HCT116 (cell line): ENCODE measurements at regions not wholly inside any gene's neighbourhood (a gene's known extent, or its start where the extent isn't known, plus 50 kb on each side); places are given as distances from the start of the nearest gene placed in this dataset.
"Not testable (repeated sequence)": the region's sequence is repeated elsewhere in the genome, so short reads cannot be mapped to it uniquely, and the experiment has no call there.

ENCODE experiments used
- ATAC-seq: fragments of 200-7000 bp; cut with Tn5 transposase; 2 replicates; pipeline ENCODE4 v1.9.1; 2020; ENCODE audit warnings: mild to moderate bottlenecking, moderate library complexity
- BruUV-seq: library from RNA; stranded (reverse); fragments of 400-500 nt; replicated peaks from 2 replicates; lab custom pipeline; 2021; lab: Mats Ljungman, UMichigan
- CTCF ChIA-PET: fragments of 300-600 bp; sonication (Branson Sonifier 250); formaldehyde crosslinking; loops from one replicate; lab custom pipeline; 2021; ENCODE audit warnings: antibody characterized with exemption; lab: Charles Lee
- POLR2A ChIA-PET: fragments of 300-600, 350-600 bp; sonication (Branson Sonifier 250); formaldehyde crosslinking; loops from one replicate; lab custom pipeline; 2021; ENCODE audit warnings: antibody characterized with exemption; lab: Charles Lee
- RAD21 ChIA-PET, 2 experiments: fragments of 300-600 bp; sonication (Branson Sonifier 250); formaldehyde crosslinking; loops; one replicate each; lab custom pipeline; 2023; ENCODE audit warnings: low total read pairs in 2 of 2; ENCODE audit not compliant: uncharacterized antibody in 2 of 2, unreplicated experiment in 2 of 2, low non-redundant PET in 1 of 2; lab: Charles Lee
- DNase-seq: peaks from one replicate; pipeline ENCODE4 v3.0.0-alpha.2; 2010; ENCODE audit warnings: low read depth, low spot score
- H2AFZ ChIP-seq: fragments of 200-600 bp; shearing (Covaris generic), sonication (generic); 2 replicates; pipeline ENCODE4 v1.6.1; 2017; ENCODE audit warnings: low read depth, mixed run types, mixed read lengths, antibody characterized with exemption, low read length; ENCODE audit not compliant: poor library complexity, severe bottlenecking
- H3K27ac ChIP-seq: 2 replicates; pipeline ENCODE4 v1.5.1; 2012; ENCODE audit warnings: low read depth, low read length
- H3K27me3 ChIP-seq: fragments of 200-600 bp; sonication (generic); 2 replicates; pipeline ENCODE4 v1.6.1; 2016; ENCODE audit warnings: mixed run types, low read length, mixed read lengths; ENCODE audit not compliant: insufficient read depth
- H3K36me3 ChIP-seq, 2 experiments: fragments of 200-500 bp in 1 of 2; fragments of 200-600 bp in 1 of 2; sonication (Bioruptor generic) in 1 of 2; sonication (generic) in 1 of 2; 2 replicates each; pipeline versions ENCODE4 v1.5.1 to v1.6.1; 2014 to 2016; ENCODE audit warnings: low read length in 2 of 2, inconsistent platforms in 1 of 2, mixed read lengths in 1 of 2, mixed run types in 1 of 2; ENCODE audit not compliant: insufficient read depth in 2 of 2, control insufficient read depth in 1 of 2
- H3K4me1 ChIP-seq, 2 experiments: fragments of 200-600 bp in 1 of 2; sonication (generic) in 1 of 2; 2 replicates each; pipeline versions ENCODE4 v1.5.1 to v1.6.1; 2012 to 2017; ENCODE audit warnings: low read length in 2 of 2, inconsistent platforms in 1 of 2, mild to moderate bottlenecking in 1 of 2, mixed read lengths in 1 of 2, mixed run types in 1 of 2, moderate library complexity in 1 of 2; ENCODE audit not compliant: insufficient read depth in 2 of 2, control insufficient read depth in 1 of 2
- H3K4me2 ChIP-seq: fragments of 200-600 bp; sonication (generic); 2 replicates; pipeline ENCODE4 v1.6.1; 2017; ENCODE audit warnings: mixed run types, low read length, mixed read lengths
- H3K4me3 ChIP-seq, 2 experiments: fragments of 200-600 bp in 1 of 2; sonication (generic) in 1 of 2; replicated peaks in 1 of 2; 2 replicates each; pipeline ENCODE4 v1.5.1; 2011 to 2016; ENCODE audit warnings: low read length in 2 of 2, control low read depth in 1 of 2, low read depth in 1 of 2, mild to moderate bottlenecking in 1 of 2, mixed read lengths in 1 of 2, mixed run types in 1 of 2
- H3K79me2 ChIP-seq: fragments of 200-600 bp; sonication (generic); 2 replicates; pipeline ENCODE4 v1.6.1; 2017; ENCODE audit warnings: mild to moderate bottlenecking, mixed run types, low read length, moderate library complexity, mixed read lengths; ENCODE audit not compliant: insufficient read depth
- H3K9ac ChIP-seq: fragments of 200-600 bp; sonication (generic); 2 replicates; pipeline ENCODE4 v1.6.1; 2016; ENCODE audit warnings: low read length, mixed read lengths
- H3K9me2 ChIP-seq: fragments of 200-600 bp; sonication (generic), shearing (Covaris generic); 2 replicates; pipeline ENCODE4 v1.6.1; 2017; ENCODE audit warnings: mixed run types, mild to moderate bottlenecking, moderate library complexity; ENCODE audit not compliant: insufficient read depth
- H3K9me3 ChIP-seq, 2 experiments: fragments of 200-500 bp in 1 of 2; fragments of 200-600 bp in 1 of 2; sonication (Bioruptor generic) in 1 of 2; sonication (generic) in 1 of 2; 2 replicates each; pipeline ENCODE4 v1.6.1; 2014 to 2017; ENCODE audit warnings: low read length in 2 of 2, mixed read lengths in 2 of 2, inconsistent platforms in 1 of 2, low read depth in 1 of 2, mild to moderate bottlenecking in 1 of 2, mixed run types in 1 of 2, moderate library complexity in 1 of 2; ENCODE audit not compliant: control insufficient read depth in 1 of 2, insufficient read depth in 1 of 2
- H4K20me1 ChIP-seq: fragments of 200-600 bp; sonication (generic), shearing (Covaris generic); 2 replicates; pipeline ENCODE4 v1.6.1; 2017; ENCODE audit warnings: mixed run types, mild to moderate bottlenecking, moderate library complexity; ENCODE audit not compliant: insufficient read depth
- POLR2AphosphoS5 ChIP-seq: IDR thresholded peaks from 2 replicates; pipeline ENCODE4 v1.6.1; 2011; ENCODE audit warnings: mild to moderate bottlenecking, low read depth, low read length, moderate library complexity
- intact Hi-C: fragments of 100-400 bp; cut with micrococcal nuclease; formaldehyde crosslinking; loops from 2 replicates; pipeline ENCODE4 v1.10.0; 2022
- TF ChIP-seq, protein P1 (sequence below), 3 experiments: fragments of 200-600 bp in 1 of 3; sonication (generic) in 1 of 3; IDR thresholded peaks in 2 of 3; conservative IDR thresholded peaks in 1 of 3; 2 replicates each; pipeline ENCODE4 v1.5.1; 2012 to 2017; ENCODE audit warnings: low read depth in 2 of 3, low read length in 2 of 3, antibody characterized with exemption in 1 of 3, borderline replicate concordance in 1 of 3, control low read depth in 1 of 3, mild to moderate bottlenecking in 1 of 3, mixed read lengths in 1 of 3, mixed run types in 1 of 3, moderate library complexity in 1 of 3; ENCODE audit not compliant: insufficient read depth in 1 of 3
- TF ChIP-seq, protein P2 (sequence below): IDR thresholded peaks from 2 replicates; pipeline ENCODE4 v1.6.1; 2012

DNA sequence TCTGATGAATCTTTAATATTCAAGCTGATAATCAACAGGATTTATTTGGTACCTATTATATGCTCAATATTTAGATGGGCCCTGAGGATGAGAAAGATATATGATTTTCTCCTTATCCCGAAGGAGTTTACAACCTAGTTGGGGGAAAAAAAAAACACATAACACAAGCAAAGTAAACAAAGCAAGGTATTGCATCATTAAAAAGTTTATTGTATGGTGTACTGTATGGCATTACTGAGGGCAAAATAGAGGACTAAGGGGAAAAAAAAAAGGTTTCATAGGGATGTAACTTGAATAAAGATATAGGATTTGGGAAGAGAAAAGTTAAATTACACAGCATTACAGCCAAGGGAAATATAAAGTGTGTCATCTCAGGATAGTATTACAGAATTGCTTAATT, 574.7 kb downstream of the TBC1D32 start:
- H2AFZ ChIP-seq: no peak overlapping the region
- H3K36me3 ChIP-seq: no peaks in the 10 kb centered on the region
- H3K27me3 ChIP-seq: no peaks in the 10 kb centered on the region
- no TSS peak for BruUV-seq
- no peak for ATAC-seq
- no peak overlapping the region for H3K4me2 ChIP-seq
- RAD21 ChIA-PET: no interaction called here
- TF ChIP-seq, protein P1, sequence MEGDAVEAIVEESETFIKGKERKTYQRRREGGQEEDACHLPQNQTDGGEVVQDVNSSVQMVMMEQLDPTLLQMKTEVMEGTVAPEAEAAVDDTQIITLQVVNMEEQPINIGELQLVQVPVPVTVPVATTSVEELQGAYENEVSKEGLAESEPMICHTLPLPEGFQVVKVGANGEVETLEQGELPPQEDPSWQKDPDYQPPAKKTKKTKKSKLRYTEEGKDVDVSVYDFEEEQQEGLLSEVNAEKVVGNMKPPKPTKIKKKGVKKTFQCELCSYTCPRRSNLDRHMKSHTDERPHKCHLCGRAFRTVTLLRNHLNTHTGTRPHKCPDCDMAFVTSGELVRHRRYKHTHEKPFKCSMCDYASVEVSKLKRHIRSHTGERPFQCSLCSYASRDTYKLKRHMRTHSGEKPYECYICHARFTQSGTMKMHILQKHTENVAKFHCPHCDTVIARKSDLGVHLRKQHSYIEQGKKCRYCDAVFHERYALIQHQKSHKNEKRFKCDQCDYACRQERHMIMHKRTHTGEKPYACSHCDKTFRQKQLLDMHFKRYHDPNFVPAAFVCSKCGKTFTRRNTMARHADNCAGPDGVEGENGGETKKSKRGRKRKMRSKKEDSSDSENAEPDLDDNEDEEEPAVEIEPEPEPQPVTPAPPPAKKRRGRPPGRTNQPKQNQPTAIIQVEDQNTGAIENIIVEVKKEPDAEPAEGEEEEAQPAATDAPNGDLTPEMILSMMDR (IDR thresholded peaks at IDR 0.05 in 2 of 3, conservative IDR thresholded peaks at IDR 0.05 in 1 of 3; ENCODE audit: borderline replicate concordance in 1 of 3, insufficient read depth in 1 of 3, low read depth in 2 of 3, low read length in 2 of 3): no peak
- TF ChIP-seq POLR2AphosphoS5: no peak
- TF ChIP-seq, protein P2, sequence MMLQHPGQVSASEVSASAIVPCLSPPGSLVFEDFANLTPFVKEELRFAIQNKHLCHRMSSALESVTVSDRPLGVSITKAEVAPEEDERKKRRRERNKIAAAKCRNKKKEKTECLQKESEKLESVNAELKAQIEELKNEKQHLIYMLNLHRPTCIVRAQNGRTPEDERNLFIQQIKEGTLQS: no peak
- no peaks in the 10 kb centered on the region for H3K9me2 ChIP-seq
- no peaks in the 10 kb centered on the region for H3K9me3 ChIP-seq
- intact Hi-C loops: no loop called here
- H3K79me2 ChIP-seq: no peaks in the 10 kb centered on the region
- no peaks in the 10 kb centered on the region for H4K20me1 ChIP-seq
- H3K27ac ChIP-seq: no peak overlapping the region
- CTCF ChIA-PET: no interaction called here
- no peaks in the 10 kb centered on the region for H3K4me1 ChIP-seq
- H3K4me3 ChIP-seq: no peak overlapping the region
- POLR2A ChIA-PET: no interaction called here
- no peak overlapping the region for H3K9ac ChIP-seq
- DNase-seq: no peak

GRCh38 chr6:120748574-120748973, 585.7 kb downstream of the TBC1D32 start:
- H3K27me3 ChIP-seq, H4K20me1 ChIP-seq, H3K36me3 ChIP-seq, BruUV-seq, H3K4me3 ChIP-seq, H3K27ac ChIP-seq, H3K9me2 ChIP-seq, H3K9me3 ChIP-seq, H2AFZ ChIP-seq, CTCF ChIA-PET, H3K4me1 ChIP-seq, RAD21 ChIA-PET, POLR2A ChIA-PET, ATAC-seq, H3K9ac ChIP-seq, H3K79me2 ChIP-seq, H3K4me2 ChIP-seq, intact Hi-C loops, DNase-seq: not testable (repeated sequence)
